Fibroblast of villous mesenchyme (primary cell): ENCODE measurements at regions not wholly inside any gene's neighbourhood (a gene's known extent, or its start where the extent isn't known, plus 50 kb on each side); places are given as distances from the start of the nearest gene placed in this dataset.

Experiments
- DNase-seq: peaks from one replicate; pipeline ENCODE4 v3.0.0-alpha.2; 2010; ENCODE audit warnings: low read depth
- H3K4me3 ChIP-seq: 2 replicates; pipeline ENCODE4 v1.5.1; 2011; ENCODE audit warnings: low read depth, mild to moderate bottlenecking, low read length
- TF ChIP-seq, protein P1 (sequence below): IDR thresholded peaks from 2 replicates; pipeline ENCODE4 v1.5.1; 2012; ENCODE audit warnings: low read depth, mild to moderate bottlenecking, low read length; ENCODE audit not compliant: insufficient read depth

DNA sequence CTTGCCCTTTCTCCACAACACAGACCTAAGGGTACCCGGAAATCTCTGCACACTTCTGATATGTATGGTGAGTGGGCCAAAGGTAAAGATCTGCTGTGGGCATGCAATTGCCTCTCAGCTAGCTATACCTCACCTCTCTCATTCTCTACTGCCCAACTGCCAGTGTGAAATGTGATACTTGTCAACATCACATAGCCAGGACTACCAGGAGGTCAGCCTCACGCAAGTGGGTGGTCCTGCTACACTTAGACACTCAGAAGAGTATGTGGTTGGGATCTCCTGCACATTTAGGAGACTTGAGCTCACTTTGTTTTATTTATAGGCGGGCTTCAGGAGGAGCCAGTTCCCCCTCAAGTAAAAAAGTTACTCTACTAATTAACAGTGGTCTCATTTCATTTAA is 88.0 kb upstream of the MAN2A1 start:
- TF ChIP-seq, protein P1, sequence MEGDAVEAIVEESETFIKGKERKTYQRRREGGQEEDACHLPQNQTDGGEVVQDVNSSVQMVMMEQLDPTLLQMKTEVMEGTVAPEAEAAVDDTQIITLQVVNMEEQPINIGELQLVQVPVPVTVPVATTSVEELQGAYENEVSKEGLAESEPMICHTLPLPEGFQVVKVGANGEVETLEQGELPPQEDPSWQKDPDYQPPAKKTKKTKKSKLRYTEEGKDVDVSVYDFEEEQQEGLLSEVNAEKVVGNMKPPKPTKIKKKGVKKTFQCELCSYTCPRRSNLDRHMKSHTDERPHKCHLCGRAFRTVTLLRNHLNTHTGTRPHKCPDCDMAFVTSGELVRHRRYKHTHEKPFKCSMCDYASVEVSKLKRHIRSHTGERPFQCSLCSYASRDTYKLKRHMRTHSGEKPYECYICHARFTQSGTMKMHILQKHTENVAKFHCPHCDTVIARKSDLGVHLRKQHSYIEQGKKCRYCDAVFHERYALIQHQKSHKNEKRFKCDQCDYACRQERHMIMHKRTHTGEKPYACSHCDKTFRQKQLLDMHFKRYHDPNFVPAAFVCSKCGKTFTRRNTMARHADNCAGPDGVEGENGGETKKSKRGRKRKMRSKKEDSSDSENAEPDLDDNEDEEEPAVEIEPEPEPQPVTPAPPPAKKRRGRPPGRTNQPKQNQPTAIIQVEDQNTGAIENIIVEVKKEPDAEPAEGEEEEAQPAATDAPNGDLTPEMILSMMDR, result no peak
- H3K4me3 ChIP-seq, result no peak overlapping the region
- no peak for DNase-seq

DNA sequence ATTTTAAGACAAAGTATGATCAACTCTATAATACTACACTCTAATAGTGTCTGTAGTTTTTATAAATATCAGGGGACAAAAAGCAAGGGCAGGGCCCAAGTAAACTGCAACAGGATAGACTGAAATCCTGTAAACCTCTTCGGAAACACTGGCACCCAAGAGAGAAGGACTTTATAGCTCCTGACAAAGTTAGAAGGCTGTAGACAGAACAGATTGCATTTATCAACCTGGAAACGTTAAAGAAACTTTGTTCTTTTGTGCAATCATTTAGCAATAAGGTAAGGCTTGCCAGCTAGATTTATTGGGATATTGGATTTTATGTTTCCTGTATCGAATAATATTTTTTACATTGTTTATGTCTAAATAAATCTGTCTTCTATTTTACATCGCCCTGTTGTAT is 91.8 kb upstream of the MAN2A1 start:
- no peak overlapping the region for H3K4me3 ChIP-seq

DNA sequence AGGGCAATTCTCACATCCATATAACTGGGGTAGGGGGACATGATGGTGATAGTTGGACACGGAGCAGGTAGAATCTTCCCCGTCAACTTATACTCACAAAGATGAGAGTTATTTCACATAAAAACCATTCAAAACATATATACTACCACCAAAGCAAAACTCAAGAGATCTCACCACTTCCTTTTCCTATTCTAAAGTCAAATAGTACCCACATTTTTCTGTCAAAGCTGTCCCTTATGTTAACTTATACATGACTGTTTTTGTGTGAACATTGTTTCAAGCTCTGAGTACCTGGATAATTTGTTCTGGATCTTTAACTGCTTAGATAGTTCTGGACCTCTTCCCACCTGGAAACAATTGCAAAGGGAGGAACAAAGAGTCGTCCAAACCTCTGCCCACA is 95.5 kb upstream of the MAN2A1 start:
- no peak for DNase-seq
- H3K4me3 ChIP-seq, result no peak overlapping the region
- TF ChIP-seq, protein P1, result no peak

More for the DNA sequence above, 91.8 kb upstream of the MAN2A1 start:
- TF ChIP-seq, protein P1, result no peak
- no peak for DNase-seq

DNA sequence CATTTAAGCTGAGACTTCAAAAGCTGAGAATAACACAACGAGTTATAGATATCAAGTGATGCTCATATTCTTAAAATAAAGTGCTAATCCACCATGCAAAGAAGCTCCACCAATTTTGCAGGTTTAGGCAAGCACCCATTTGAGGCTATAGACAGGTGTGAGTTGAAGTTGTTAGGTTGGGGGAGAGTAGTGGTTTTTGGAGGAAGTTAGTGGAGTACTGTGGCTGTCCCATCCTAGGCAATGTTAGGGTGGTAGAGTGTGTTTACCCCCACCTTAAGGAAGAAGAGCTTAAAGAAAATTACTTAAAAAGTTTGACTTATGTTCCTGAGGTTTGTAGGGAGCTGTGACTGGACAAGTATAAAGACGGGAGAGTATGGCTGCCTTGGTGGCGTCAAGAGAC is 98.9 kb upstream of the MAN2A1 start:
- DNase-seq, result no peak
- TF ChIP-seq, protein P1, result no peak

DNA sequence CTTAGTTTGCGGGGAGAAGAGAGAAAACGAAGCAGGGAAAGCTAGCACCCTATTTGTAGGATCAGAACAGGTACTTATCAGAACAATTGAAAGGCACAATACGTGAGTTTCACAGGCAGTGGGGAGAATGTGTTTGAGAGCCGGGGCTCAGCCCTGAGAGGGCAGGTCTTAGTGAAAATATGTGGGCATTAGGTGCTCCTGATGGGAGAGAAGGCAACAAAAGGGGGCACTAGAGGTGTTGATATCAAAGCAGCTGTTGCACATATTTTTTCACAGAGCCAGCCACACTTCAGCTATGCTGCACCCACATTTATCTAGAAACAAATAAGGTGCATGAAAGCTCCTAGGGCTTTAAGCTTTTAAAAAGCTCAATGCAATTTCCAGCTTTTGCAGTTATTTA is 99.7 kb upstream of the MAN2A1 start:
- no peak overlapping the region for H3K4me3 ChIP-seq
- DNase-seq, result no peak
- TF ChIP-seq, protein P1, result no peak

More for the DNA sequence above, 98.9 kb upstream of the MAN2A1 start:
- H3K4me3 ChIP-seq, result no peak overlapping the region

DNA sequence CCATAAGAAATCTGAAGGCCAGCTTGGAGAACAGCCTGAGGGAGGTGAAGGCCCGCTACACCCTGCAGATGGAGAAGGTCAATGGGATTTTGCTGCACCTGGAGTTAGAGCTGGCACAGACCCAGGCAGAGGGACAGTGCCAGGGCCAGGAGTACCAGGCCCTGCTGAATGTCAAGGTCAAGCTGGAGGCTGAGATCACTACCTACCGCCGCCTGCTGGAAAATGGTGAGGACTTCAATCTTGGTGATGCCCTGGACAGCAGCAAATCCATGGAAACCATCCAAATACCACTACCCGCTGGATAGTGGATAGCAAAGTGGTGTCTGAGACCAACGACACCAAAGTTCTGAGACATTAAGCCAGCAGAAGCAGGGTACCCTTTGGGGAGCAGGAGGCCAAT is 100.5 kb upstream of the MAN2A1 start:
- no peak for DNase-seq
- no peak overlapping the region for H3K4me3 ChIP-seq
- TF ChIP-seq, protein P1, result no peak

DNA sequence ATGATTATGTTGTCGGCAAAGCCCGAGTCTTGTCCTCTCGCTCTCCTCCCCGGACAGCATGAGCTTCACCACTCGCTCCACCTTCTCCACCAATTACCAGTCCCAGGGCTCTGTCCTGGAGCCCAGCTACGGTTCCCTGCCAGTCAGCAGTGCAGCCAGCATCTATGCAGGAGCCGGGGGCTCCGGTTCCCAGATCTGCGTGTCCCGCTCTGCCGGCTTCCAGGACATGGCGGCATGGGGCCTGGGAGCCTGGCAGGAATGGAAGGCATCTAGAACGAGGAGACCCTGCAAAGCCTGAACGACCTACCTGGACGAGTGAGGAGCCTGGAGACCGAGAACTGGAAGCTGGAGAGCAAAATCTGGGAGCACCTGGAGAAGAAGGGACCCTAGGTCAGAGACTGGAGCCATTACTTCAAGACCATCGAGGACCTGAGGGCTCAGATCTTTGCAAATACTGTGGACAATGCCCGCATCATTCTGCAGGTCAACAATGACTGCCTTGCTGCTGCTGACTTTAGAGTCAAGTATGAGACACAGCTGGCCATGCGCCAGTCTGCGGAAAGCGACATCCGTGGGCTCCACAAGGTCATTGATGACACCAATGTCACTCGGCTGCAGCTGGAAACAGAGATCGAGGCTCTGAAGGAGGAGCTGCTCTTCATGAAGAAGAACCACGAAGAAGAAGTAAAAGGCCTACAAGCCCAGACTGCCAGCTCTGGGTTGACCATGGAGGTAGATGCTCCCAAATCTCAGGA is 101.3 kb upstream of the MAN2A1 start:
- no peak overlapping the region for H3K4me3 ChIP-seq
- DNase-seq, result no peak
- TF ChIP-seq, protein P1, result no peak
